DMS79 treated with DMSO at 0.1 percent for 48 hours (cell line): ENCODE measurements at regions not wholly inside any gene's neighbourhood (a gene's known extent, or its start where the extent isn't known, plus 50 kb on each side); places are given as distances from the start of the nearest gene placed in this dataset.
A peak's percentile ranks its signal among the peaks of the same experiment; 100 is the strongest.

ENCODE experiments used
- DNase-seq: peaks from one replicate; lab custom pipeline; 2025; lab: John Stamatoyannopoulos, UW

DNA sequence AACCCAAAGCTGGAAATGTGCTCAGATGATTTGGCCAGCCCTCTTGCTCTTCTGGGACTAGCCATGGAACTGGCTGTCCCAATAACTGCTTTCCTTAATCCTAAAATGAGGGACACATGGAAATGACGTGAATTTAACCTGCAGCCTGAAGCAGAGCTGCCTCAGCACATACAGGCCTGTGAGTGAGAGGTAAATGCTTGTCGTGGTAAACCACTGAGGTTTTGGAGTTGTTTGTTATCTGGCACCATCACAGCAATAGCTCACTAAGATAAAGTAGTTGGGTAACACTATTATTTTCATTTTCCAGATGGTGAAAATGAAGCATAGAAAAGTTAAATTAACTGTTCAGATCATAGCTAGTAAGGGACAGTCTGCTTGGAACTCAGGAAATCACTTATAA is 333.4 kb upstream of the CHD6 start:
- DNase-seq: no peak

DNA sequence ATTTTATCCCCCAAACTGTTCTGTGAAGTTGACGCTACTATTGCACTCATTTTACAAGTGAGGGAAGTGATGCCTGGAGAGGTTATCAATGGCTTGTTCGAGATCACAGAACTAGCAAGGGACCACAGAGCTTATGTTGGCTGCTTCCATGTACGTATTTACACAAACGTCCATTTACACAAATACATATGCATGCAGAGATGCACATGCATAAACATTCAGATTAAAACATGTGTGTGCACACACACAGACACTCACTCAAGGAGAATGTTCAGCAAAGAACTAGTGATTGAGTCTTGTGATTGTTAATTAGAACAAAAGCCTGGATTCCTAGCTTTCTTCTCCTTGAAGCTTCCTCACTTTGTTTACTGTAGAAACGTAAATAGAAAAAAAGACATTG is 321.5 kb upstream of the CHD6 start:
- DNase-seq: no peak

DNA sequence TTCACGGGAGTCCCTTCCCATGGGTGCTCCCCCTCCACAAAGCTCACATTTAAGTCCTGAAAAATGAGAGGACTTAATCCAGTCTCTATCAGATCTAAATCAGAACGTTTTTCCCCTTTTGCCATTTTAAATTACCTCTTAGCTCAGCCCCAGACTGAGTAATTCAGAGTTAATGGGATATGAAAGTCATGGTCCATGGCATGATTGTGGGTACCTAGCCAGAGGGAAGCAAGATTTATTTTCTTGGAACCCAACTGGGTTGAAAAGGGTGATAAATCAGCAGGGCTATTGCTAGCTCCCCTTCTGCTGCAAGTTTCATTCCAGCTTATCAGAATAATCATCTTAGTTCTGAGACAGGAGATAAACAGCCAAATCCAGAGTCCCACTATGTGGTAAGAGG is 320.2 kb upstream of the CHD6 start:
- DNase-seq: peak; percentile 55

DNA sequence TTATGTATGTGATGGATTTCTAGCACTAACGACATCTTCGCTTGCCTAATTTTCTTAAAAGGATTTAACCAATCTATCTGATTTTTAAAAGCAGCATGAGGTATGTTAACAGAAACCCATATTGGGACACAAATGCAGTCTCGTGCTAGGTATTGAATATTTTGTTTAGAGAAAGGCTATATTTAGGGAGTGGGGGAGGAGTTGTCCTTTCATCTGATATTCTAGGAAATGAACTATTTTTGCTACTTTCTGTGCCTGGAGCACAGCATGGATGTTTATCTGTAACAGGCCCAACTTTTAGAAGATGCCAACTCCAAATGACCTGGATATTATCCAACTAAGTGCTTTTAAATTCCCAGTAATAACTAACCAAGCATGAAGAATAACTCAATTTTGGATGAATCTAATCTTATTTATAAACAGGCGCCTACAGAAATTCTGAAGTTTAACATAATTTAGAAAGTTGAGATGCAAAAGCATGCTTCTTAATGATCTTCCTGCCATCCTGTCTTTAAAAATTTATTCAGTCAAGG is 317.1 kb upstream of the CHD6 start:
- DNase-seq: no peak

DNA sequence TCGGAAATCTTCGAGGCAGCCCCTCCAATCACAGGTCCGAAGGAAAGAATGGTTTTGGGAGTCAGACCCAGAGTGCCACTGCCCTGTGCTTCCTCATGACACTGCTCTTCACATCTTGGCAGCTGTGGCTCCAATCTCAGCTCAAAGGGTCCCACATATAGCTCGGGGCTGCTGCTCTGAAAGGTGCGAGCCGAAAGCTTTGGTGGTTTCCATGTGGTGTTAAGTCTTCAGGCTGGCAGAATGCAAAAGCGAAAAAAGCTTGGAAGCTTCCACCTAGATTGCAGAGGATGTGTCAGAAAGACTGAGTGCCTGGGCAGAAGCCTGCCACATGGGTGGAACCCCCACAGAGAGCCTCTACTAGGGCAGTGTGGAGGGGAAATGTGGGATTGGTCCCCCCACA is 314.3 kb upstream of the CHD6 start:
- DNase-seq: no peak

DNA sequence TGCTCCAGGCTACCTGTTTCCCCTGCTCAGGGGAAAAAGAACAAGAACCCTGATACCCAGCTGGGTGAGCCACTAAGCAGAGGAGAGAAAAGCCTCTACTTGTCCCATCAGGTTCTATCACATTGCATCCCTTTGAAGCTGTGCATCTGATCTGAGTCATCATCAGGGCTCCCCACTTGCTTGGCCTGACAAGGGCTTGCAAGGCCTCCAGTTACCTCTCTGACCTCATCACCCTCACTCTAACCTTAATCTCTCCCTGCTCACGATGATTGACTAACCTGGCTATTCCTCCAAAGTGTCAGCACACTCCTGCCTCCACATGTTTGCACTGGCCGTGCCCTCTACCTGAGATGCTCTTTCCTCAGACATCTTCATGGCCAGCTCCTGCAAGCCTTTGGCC is 309.5 kb upstream of the CHD6 start:
- no peak for DNase-seq

DNA sequence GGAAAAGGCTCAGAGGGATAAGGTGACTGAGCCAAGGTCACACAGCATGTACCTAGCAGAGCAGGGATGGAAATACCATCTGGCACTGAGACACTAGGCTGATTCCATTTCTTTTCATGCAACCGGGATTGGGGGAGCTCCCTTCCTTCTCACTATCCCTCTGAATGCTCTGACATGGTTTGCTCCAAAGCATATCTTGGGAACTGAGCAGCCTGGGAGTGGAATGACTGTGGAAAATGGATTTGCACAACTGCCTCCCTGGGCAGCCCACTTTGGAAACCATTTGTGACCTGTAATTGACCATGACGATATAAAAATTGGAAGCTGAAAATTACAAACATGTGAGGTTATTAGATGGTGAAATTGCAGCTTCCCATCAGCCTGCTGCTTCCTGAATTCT is 309.0 kb upstream of the CHD6 start:
- no peak for DNase-seq

DNA sequence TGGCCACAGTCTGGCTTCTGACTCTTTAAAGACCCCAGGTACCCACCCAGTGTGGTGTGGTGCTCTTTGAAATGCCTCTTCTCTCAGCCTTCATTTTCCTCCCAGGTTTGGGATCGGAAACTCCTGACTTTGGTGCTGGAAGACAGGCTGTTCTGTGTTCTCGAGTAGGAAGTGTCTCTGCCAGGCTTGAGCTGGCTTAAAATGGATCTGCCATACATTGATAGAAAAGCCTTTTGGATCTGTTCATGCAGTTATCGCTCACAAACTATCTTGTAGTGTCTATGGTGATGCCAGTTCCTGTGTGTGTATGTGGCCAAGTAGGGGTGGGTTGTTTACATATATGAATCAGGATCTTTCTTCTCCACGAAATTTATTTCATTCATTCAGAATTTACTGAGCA is 307.3 kb upstream of the CHD6 start:
- no peak for DNase-seq

DNA sequence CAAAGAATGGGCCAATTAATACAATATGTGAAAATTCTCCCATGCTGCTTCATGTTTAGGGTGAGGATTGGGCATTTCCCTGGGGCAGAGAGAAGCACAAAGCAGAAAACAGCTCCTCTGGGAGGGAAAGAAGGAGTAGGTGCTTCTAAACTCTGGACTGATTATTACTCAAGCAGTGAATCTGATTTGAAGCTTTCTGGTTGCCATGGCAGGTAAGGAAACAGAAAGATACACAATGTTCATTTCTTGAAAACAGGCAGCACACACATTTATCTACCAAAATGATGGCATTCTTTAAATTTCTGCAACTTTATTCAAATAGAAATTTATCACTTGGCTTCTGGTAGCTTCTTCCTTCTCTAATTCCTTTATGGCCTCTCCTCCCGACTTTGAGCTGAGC is 305.4 kb upstream of the CHD6 start:
- DNase-seq: no peak

DNA sequence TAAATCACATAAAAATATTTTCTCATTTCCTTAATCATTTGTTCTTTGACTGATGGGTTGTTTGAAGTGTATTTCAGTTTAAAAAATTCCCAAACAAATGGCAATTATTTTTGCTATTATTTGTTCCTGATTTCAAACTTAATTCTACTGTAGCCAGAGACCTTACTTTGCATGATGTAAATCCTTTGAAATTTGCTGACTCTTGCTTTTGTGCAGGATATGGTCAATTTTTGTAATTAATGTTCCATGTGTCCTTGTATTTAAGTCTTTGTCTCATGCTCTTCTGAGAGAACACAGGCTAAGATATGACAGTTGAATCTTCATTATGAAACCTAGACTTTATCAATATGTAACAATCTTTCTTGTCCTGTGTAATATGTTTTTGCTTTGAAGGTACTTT is 295.0 kb upstream of the CHD6 start:
- DNase-seq: no peak

DNA sequence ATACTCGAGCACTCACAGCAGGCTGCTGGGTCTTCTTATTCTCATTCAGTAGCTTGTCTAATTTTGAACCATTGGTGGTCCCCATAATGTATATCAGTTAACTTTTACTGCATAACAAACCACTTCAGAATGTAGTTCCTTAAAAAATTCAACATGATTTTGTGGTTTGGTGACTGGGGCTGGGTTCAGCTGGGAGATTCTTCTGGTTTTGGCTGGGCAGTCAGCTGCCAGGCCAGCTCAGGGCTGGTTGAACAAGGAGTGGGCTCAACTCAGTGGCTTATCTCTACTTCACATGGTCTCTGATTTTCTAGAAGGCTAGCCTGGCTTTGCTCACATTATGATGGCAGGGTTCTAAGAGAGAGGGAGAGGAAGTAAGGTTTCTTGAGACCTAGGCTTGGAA is 292.4 kb upstream of the CHD6 start:
- no peak for DNase-seq

DNA sequence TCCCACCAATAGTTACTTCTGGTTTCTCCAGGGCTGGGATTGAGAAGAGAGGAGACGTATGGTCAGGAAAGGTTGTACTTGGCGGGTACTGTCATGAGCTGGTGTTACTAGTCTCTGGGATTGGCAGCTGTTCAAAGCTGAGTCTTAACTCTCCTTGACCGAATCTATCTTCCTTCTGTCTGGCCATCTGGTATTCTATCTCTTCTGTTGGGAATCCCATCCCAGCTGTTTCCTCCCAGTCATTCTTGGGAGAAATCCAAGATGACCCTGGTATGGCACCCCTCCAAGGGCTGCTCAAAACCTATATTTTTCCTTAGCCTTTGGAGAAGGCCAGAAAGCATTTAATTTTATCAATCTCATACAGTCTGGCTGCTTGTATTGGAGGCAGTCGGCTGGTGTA is 287.0 kb upstream of the CHD6 start:
- no peak for DNase-seq

DNA sequence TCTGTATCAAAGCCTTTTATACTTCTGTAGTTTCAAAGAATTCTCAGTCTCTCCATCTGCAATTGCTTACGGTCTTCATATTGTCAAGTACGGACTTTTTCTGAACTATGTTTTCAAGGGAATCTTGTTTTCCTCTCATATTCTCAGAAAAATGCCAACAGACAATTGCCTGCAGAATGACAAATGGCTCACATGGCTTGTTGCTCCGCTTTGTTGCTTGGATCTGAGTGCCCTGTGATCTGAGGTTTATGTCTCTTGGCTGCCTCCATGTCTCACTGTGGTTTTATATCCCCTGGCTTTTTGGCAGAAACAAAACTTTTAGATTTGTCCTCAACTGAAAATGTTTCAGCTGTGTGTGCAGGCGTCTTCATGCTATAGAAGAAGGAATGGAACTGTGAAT is 285.4 kb upstream of the CHD6 start:
- DNase-seq: no peak

DNA sequence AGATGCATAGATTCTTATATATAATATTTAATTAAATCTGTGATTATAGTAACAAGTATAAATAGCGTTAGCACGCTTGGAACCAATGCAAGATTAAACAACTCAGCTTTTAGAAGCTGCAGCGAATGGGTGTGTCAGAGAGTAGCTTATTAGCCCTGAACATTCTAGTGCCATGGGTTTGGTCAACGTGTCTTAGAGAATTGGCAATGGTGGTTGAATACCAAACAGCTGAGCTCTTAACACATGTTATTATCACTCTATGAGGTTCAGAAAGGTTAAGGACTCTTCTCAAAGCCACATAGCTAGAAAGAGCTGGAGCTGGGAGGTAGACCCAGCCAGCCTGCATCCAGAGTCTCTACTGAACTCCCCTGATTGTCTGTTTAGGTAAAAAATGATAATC is 284.2 kb upstream of the CHD6 start:
- no peak for DNase-seq

DNA sequence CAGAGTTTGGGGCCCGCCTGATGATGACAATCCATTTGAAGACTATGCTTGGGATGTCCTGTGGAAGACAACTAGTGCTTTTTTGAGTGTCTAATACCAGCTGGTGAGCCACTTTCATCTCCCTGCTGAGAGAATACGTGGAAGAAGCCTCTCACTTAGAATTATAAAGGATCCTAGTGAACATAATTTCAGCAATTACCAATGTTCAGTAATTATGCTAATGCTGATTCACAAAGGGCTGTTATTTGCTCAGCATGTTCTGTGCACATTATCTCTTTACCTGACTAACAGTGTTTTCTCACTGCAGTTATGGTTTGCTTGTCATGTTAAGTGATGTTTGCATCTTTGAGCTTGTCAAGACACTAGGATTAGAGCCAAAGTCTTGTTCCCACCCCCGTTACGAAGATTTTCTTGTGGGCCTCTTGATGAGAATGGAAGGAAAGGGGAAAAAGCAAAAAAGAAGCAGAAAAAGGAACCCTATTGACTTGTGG is 282.1 kb upstream of the CHD6 start:
- DNase-seq: no peak

DNA sequence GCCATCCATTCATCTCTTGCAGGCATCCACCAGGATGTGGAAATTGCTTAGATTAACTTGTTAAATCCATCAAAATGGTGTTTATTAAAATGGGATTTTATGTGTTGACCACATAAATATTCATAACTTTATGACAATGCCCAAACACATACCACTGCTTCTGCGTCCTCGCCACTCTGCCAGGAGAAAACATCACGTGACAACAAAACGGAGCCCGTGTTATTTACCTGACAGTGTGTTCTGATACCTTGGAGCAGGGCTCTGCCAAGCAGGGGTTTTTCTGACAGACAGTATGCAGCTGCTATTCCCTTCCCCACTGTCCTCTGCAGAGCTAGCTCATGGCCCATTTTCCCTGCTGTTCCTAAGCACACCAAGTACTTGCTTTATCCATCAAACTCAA is 279.5 kb upstream of the CHD6 start:
- no peak for DNase-seq

DNA sequence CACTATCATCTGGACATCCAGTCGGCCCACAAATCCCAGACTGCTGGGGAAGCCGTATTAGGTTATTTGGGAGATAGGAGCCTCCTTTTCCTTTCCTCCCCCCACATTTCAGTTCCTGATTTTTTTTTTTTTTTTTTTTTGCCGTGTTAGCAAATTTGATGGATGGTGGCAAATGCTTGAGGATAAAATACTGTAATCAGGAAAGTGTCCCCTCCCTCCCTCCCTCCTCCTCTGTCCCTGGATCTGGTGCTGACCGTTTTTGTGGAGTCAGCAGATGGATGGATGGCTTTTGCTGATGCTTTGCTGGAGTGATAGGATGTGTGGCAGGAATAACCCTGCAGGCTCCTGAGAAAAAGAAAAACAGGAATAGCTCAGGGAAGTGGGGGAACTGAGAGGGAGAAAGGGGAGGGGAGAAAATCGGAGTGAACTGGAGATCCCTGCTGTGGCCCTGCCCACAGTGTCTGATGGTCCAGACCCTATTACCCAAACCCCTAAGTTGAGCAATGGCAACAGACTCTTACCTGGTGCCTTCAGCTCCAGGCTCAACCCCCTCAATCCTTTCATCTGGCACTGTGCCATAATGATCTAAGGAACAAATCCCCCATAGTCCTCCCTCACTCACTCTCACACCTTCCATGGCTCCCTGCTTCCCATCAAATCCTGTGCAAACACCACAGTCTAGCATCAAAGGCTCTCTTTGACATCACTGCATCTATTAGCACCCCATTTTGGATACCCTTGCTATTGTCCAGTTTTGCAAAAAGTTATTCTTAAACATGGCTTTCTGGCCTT is 277.3 kb upstream of the CHD6 start:
- DNase-seq: no peak

DNA sequence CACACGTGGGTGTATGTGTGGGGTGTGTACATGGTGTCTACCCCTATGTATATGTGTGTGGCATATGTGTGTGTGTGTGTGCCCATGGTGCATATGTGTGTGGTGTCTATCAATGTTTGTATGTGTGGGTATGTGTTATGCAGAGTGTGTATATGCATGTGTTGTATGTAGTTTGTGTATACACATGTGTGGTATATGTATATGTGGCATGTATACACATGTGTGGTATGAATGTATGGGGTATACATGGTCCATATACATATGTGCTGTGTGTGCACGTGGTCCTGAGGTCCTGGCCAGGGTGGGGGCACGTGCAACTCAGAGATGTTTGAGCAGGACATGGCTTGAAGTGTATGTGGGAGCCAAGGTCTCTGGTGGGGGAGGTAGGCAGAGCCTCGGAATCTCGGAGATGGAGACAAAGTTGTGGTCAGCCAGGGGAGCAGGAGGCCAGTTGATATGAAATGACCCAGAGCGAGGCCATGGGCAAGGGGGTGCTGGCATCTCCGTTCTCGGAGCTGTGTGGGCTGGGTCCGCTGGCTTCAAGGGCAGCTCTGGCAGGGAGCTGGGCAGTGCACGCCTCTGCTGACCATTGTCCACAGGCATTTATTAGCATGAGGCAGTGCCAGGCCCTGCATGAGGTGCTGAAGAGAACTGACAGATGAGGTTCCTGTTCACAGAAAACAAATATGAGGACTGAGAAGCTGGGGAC is 276.2 kb upstream of the CHD6 start:
- DNase-seq: no peak

DNA sequence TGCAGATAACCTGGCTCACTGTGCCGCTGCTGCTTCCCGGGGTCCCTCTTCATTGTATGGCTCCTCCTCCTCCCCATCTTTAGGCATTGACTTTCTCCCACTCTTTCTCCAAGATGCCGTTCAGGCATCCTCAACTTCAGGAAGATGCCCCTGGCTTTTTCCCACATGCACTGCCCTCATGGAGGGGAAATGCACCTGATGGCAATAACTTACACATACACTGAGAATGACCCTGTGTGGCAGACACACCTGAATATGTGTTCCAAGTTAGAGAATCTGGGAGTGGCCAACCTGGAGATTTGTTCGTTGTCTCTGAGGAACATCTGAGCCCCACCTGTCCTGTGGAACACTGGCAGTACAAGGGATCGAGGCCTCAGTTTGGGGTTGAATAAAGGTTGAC is 273.9 kb upstream of the CHD6 start:
- DNase-seq: no peak

DNA sequence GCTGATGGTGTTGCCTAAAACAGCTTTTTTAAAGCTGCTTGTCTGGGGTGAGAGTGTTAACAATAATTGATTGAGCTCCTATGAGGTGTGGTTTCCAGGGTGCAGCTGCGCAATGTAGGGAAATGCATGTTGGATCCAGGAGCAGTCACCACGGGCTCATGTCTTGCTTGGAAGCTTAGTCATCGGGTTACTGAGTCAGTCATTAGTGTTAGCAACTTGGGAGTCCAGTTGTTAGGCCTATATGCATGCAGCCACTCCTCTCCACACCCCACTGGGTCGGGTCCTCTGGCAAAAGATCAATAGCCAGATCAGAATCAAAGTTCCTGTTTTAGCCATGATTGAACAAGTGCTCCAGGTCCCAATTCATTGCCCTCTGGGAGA is 271.7 kb upstream of the CHD6 start:
- DNase-seq: no peak

DNA sequence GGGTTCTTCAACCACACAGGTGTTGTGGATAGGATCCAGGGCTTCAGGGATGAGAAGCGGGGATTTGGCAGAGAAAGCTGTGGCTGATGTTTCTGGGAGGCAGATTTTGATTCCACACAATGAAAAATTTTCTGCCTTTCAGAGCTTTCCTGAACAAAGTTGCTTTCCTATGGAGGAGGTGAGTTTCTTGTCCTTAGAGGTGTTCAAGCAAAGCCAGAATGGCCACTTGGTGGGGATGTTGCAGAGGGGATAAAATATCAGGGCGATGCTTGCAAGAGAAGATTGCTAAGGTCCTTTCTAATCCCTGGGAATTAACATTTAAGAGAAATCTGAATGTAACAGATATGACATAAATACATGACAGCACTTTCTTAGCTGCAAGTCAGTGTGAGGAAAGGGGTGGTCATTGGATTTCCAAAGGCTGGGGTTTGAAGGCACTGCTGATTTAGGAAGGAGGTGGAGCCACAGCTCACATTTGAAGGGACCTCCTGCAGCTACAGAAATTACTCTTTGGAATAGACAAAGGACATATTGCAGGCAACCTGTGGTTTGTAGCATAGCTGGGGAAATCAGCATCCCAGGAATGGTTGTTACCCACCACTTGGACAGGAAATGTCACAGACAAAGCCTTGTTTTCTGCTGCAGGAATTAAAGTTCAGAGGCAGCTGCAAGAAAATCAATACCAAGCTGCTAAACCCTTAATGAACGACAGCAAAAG is 271.1 kb upstream of the CHD6 start:
- DNase-seq: no peak

DNA sequence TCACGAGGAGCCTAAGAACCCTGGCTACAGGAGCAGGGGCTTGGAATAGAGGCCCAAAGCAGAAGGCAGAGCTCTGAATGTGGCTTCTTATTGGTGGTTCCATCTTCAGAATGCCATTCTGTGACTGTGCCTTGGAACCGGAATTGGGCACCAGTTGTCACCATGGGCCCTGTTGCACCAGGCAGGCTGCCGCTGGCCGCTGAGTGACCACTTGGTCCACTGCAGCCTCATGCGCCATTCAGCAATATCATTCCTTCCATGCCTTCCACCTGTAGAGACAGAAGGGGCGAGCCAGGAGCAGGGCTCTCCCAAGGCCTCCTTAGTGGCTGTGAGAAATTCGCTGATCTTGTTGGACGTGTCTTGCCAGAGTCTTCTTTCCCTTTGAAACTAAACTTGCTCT is 270.3 kb upstream of the CHD6 start:
- DNase-seq: no peak

DNA sequence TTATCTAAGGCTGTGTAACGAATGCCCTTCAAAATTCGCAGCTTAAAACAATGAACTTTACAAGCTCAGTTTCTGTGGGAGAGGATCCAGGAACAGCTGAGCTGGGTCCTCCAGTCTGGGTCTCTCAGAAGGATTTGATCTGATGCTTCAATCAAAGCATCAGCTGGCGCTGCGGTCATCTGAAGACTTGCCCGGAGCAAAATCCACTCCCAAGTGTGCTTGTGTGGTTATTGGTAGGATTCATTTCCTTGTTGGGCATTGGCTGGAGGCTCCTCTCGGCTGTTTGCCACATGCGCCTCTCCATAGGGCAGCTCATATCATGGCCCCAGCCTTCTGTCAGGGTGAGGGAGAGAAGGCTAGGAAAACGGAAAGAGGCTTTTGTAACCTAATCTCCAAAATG is 269.3 kb upstream of the CHD6 start:
- DNase-seq: no peak
